ENCODE measurements at regions not wholly inside any gene's neighbourhood (a gene's known extent, or its start where the extent isn't known, plus 50 kb on each side); places are given as distances from the start of the nearest gene placed in this dataset.

DNA sequence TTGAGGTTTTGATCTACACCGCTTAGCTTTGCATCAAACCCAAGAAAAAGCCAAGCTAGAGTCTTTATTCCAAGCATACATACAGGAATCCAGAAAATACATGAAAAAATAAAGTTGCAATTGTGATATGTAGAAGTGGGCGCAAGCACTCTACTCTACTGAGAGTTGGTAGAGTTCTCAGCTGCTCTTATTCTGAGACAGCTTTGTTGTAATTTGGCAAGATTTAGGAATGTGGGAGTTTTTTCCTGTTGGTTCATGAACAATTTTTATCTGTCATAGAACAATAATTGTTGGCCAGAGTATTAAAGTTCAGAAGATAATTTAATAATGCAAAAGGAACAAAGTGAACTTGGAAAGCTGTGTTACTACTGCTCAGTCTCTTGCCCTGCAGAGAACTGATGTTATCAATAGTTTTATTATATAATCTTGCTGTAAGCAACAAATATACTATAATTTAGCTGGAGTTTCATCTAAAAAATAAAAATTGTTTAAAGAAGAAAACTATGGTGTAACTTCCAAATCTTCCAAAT is 302.0 kb upstream of the RND3 start:
- Histone ChIP-seq H3K9me2 (replicated peaks; ENCODE audit: insufficient read depth) (no peaks in the 10 kb centered on the region), H3K4me1 (ENCODE audit: insufficient read depth) (peaks cover 13% of the 10 kb centered on the region), H3K36me3 (replicated peaks; ENCODE audit: insufficient read depth, low read depth) (no peaks in the 10 kb centered on the region), H3K9me3 (ENCODE audit: low read depth) (no peaks in the 10 kb centered on the region), H3K79me2 (no peaks in the 10 kb centered on the region), H3K27ac (no peak overlapping the region), H3K4me2 (no peak overlapping the region), H3K27me3 (no peaks in the 10 kb centered on the region), H4K20me1 (ENCODE audit: insufficient read depth, poor library complexity, severe bottlenecking) (no peaks in the 10 kb centered on the region), H3K4me3 (no peak overlapping the region), H2AFZ (no peak overlapping the region)
- TF ChIP-seq, protein P1, sequence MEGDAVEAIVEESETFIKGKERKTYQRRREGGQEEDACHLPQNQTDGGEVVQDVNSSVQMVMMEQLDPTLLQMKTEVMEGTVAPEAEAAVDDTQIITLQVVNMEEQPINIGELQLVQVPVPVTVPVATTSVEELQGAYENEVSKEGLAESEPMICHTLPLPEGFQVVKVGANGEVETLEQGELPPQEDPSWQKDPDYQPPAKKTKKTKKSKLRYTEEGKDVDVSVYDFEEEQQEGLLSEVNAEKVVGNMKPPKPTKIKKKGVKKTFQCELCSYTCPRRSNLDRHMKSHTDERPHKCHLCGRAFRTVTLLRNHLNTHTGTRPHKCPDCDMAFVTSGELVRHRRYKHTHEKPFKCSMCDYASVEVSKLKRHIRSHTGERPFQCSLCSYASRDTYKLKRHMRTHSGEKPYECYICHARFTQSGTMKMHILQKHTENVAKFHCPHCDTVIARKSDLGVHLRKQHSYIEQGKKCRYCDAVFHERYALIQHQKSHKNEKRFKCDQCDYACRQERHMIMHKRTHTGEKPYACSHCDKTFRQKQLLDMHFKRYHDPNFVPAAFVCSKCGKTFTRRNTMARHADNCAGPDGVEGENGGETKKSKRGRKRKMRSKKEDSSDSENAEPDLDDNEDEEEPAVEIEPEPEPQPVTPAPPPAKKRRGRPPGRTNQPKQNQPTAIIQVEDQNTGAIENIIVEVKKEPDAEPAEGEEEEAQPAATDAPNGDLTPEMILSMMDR (IDR thresholded peaks at IDR 0.05; ENCODE audit: poor library complexity), result no peak
- TF ChIP-seq EZH2 (IDR thresholded peaks at IDR 0.05; ENCODE audit: borderline replicate concordance) (no peak), EZH2phosphoT487 (IDR thresholded peaks at IDR 0.05; ENCODE audit: low read depth, severe bottlenecking, unreplicated experiment) (no peak)
- no peak for DNase-seq (ENCODE audit: low spot score)
- WGBS (ENCODE audit: low lambda C conversion rate, missing lambda C conversion rate), result 96% methylated on average over 2 of the region's 2 CpGs

DNA sequence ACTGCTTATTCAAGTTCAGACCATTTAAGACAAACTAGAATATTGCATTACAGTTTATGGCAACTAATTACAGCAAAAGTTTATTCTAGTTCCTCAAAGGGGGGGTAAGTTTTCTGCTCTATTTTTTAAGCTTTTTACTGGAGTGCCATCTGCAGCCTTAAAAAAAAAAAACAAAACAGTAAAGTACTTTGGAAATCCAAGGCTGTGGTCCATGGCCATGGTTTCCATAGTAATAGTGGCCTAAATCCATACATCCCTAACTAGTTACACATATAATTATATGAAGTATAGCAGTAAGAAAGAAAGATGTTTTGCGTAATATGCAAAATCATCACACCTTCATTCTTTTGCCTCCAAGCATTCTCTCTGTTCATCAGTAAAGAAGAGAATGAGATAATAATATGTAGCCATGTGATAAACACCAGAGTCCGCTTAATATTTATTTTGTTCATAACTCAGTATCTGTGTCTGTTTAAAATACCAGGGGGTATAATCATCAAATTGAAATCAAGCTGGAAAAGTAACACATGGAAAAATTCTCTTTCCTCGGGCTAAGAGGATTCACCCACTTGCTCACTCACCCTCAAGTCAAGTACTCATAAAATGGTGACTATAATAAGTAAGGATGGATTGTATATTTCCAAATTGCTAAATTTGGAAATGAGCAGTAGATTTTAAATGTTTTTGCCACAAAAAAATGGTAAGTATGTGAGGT is 301.1 kb upstream of the RND3 start:
- DNase-seq (ENCODE audit: low spot score), result no peak
- WGBS (ENCODE audit: low lambda C conversion rate, missing lambda C conversion rate), result 89% methylated on average over 3 of the region's 3 CpGs
- Histone ChIP-seq H3K9me2 (replicated peaks; ENCODE audit: insufficient read depth) (no peaks in the 10 kb centered on the region), H3K79me2 (no peaks in the 10 kb centered on the region), H3K36me3 (replicated peaks; ENCODE audit: insufficient read depth, low read depth) (no peaks in the 10 kb centered on the region), H3K9me3 (ENCODE audit: low read depth) (no peaks in the 10 kb centered on the region), H3K4me2 (no peak overlapping the region), H2AFZ (no peak overlapping the region), H3K4me3 (no peak overlapping the region), H3K27me3 (no peaks in the 10 kb centered on the region), H3K4me1 (ENCODE audit: insufficient read depth) (peaks cover 13% of the 10 kb centered on the region), H3K27ac (no peak overlapping the region), H4K20me1 (ENCODE audit: insufficient read depth, poor library complexity, severe bottlenecking) (no peaks in the 10 kb centered on the region)
- TF ChIP-seq, protein P1 (IDR thresholded peaks at IDR 0.05; ENCODE audit: poor library complexity), result no peak
- no peak for TF ChIP-seq EZH2 (IDR thresholded peaks at IDR 0.05; ENCODE audit: borderline replicate concordance)
- TF ChIP-seq EZH2phosphoT487 (IDR thresholded peaks at IDR 0.05; ENCODE audit: low read depth, severe bottlenecking, unreplicated experiment), result no peak

DNA sequence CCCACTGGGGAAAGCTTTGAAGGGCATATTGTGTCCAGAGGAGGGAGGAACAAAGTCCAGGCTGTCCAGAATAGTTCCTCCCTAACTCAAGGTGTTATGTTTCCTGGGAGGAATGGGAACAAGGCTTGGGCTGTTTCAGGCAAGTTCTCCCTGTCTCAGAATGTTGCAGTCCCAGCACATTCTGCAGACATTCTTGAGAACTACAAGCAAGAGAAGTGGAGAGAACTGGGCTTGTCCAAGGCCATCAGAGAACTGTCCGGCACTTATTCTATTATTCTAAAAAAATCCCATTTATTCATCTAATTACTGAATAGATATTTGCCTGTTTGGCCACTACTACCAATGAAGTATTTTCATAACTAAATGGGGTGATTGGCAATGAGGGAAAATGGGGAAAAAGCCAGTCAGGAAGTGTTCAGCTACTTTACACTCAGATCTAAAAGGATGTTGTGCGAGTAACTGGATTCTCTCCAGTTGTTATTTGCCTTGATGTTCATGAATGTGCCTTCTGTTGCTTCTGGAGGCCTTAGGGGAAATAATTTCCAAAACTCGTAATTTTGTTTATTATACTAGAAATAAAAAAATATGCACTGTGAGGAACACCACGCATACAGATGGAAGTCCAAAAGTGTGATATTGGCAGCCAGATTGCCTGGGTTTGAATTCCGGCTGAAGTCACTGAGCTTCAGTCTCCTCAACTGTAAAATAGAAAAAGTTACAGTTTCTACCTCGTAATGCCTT is 300.1 kb upstream of the RND3 start:
- DNase-seq (ENCODE audit: low spot score), result peak; percentile 13
- WGBS (ENCODE audit: low lambda C conversion rate, missing lambda C conversion rate), result 78% methylated on average over 6 of the region's 6 CpGs
- no peak for TF ChIP-seq EZH2 (IDR thresholded peaks at IDR 0.05; ENCODE audit: borderline replicate concordance)
- TF ChIP-seq, protein P1 (IDR thresholded peaks at IDR 0.05; ENCODE audit: poor library complexity), result no peak
- no peak for TF ChIP-seq EZH2phosphoT487 (IDR thresholded peaks at IDR 0.05; ENCODE audit: low read depth, severe bottlenecking, unreplicated experiment)
- no peaks in the 10 kb centered on the region for H3K9me3 ChIP-seq (ENCODE audit: low read depth)
- no peak overlapping the region for H3K4me2 ChIP-seq
- peaks cover 13% of the 10 kb centered on the region for H3K4me1 ChIP-seq (ENCODE audit: insufficient read depth)
- H3K27me3 ChIP-seq, result no peaks in the 10 kb centered on the region
- H3K79me2 ChIP-seq, result no peaks in the 10 kb centered on the region
- H3K4me3 ChIP-seq, result no peak overlapping the region
- H3K9me2 ChIP-seq (replicated peaks; ENCODE audit: insufficient read depth), result no peaks in the 10 kb centered on the region
- H2AFZ ChIP-seq, result no peak overlapping the region
- no peaks in the 10 kb centered on the region for H4K20me1 ChIP-seq (ENCODE audit: insufficient read depth, poor library complexity, severe bottlenecking)
- H3K27ac ChIP-seq, result peak overlapping the region; percentile 19
- no peaks in the 10 kb centered on the region for H3K36me3 ChIP-seq (replicated peaks; ENCODE audit: insufficient read depth, low read depth)
